ENCODE measurements at regions not wholly inside any gene's neighbourhood (a gene's known extent, or its start where the extent isn't known, plus 50 kb on each side); places are given as distances from the start of the nearest gene placed in this dataset.
A peak's percentile ranks its signal among the peaks of the same experiment; 100 is the strongest.

DNA sequence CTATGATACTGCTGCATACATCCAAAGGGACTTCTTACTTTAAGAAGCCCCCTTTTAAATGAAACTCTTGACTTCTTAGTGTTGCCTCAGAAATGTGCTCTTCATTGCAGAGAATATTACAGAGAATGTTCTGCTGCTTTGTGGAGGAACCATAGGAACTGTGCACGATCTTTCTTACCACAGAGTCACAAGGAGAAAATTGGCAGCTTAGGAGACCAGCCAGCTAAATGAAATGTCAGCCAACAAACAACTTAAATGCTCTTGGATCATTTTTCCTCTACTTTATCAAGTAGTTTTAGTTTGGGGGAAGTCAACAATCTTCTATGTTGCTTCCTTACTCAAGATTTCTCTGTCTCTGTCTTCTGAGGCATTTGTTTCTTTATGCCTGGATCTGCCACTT is 125.9 kb upstream of the MLIP start (continued):
- TF ChIP-seq NRF1 (IDR thresholded peaks at IDR 0.05; ENCODE audit: low read depth, low read length) (no peak), FOXJ3 (CRISPR knock-in tag; IDR thresholded peaks at IDR 0.05) (no peak), RXRA (IDR thresholded peaks at IDR 0.05; ENCODE audit: borderline replicate concordance, low read depth) (no peak), EZH2phosphoT487 (IDR thresholded peaks at IDR 0.05; ENCODE audit: borderline replicate concordance, low read depth) (no peak), SIN3A (IDR thresholded peaks at IDR 0.05; ENCODE audit: borderline replicate concordance, low read depth, low read length) (no peak)
- TF ChIP-seq, protein P1, sequence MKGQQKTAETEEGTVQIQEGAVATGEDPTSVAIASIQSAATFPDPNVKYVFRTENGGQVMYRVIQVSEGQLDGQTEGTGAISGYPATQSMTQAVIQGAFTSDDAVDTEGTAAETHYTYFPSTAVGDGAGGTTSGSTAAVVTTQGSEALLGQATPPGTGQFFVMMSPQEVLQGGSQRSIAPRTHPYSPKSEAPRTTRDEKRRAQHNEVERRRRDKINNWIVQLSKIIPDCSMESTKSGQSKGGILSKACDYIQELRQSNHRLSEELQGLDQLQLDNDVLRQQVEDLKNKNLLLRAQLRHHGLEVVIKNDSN (IDR thresholded peaks at IDR 0.05; ENCODE audit: borderline replicate concordance, low read depth): no peak

DNA sequence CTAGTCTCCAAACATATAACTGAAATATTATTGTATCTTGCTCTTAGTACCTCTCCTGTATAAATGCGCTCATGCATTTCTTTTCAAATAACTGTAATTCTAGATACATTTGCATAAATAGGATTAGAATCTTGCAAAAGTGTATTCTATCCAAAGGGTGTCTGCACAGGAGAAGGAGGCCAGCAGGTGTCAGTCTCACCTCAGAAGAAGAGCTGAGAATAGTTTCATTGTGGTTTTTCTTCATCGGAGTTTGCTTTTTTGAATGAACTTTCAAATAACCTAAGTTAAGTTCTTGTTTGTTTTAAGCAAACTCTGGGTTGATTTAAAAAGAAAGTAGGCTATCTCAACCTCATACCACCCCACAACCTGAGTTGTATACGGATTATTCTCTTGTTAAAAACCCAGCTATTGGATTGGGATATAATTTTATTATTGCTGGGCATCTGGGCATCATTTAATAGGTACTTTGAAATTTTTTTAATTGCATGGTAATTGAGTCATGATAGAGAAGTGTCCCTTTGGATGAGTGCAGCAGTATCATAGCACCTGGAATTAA is 125.0 kb upstream of the MLIP start:
- no peaks in the 10 kb centered on the region for H3K27me3 ChIP-seq (ENCODE audit: insufficient read depth)
- H3K36me3 ChIP-seq (replicated peaks in 1 of 2; ENCODE audit: control insufficient read depth in 1 of 2, insufficient read depth in 2 of 2, low read length in 1 of 2): no peaks in the 10 kb centered on the region
- no peak overlapping the region for H3K9ac ChIP-seq
- no peak overlapping the region for H2AFZ ChIP-seq (ENCODE audit: low read depth)
- 10% methylated on average over 3 of the region's 3 CpGs for WGBS (ENCODE audit: low lambda C conversion rate)
- peak; percentile 2 for DNase-seq
- H4K20me1 ChIP-seq (ENCODE audit: insufficient read depth): no peaks in the 10 kb centered on the region
- peak overlapping the region in 1 of 2 experiments; percentile 71; a peak in 1 of 4 replicates for H3K27ac ChIP-seq (ENCODE audit: low read depth in 2 of 2, low read length in 1 of 2)
- H3K4me1 ChIP-seq (ENCODE audit: control insufficient read depth in 1 of 2, insufficient read depth in 2 of 2, low read depth in 1 of 2, low read length in 1 of 2): peaks cover 6 to 17% of the 10 kb centered on the region in 2 experiments
- ChIA-PET CTCF (interaction anchor here (0.8 to 2.5 kb wide), 16 partner anchors 10 to 1083 kb away, joined by 3 to 20 read pairs (median 4); no protein-coding TSS in a partner anchor), POLR2A (no interaction called here)
- no peaks in the 10 kb centered on the region for H3K9me3 ChIP-seq
- no peak overlapping the region for H3K4me2 ChIP-seq
- no peaks in the 10 kb centered on the region for H3K79me2 ChIP-seq (ENCODE audit: insufficient read depth)
- H3K4me3 ChIP-seq (ENCODE audit: low read depth in 2 of 2, low read length in 1 of 2): no peak overlapping the region; a peak in 1 of 4 replicates
- no peaks in the 10 kb centered on the region for H3K9me2 ChIP-seq
- H3F3A ChIP-seq (replicated peaks; ENCODE audit: insufficient read depth): peaks cover 8% of the 10 kb centered on the region
- TF ChIP-seq SIN3A (IDR thresholded peaks at IDR 0.05; ENCODE audit: borderline replicate concordance, low read depth, low read length) (no peak), MXI1 (IDR thresholded peaks at IDR 0.05; ENCODE audit: low read depth, low read length) (no peak), SMC3 (IDR thresholded peaks at IDR 0.05; ENCODE audit: low read depth, low read length) (peak; percentile 48), REST (IDR thresholded peaks at IDR 0.05; ENCODE audit: low read depth, low read length) (no peak), FOSL2 (IDR thresholded peaks at IDR 0.05; ENCODE audit: borderline replicate concordance, low read depth) (no peak), MAX (IDR thresholded peaks at IDR 0.05; ENCODE audit: low read depth) (no peak), RXRA (IDR thresholded peaks at IDR 0.05; ENCODE audit: borderline replicate concordance, low read depth) (no peak), EZH2phosphoT487 (IDR thresholded peaks at IDR 0.05; ENCODE audit: borderline replicate concordance, low read depth) (no peak), ZBTB33 (IDR thresholded peaks at IDR 0.05; ENCODE audit: borderline replicate concordance, low read depth) (no peak), MEF2A (IDR thresholded peaks at IDR 0.05; ENCODE audit: borderline replicate concordance, low read depth) (no peak), CTCF (IDR thresholded peaks at IDR 0.05) (peak; percentile 90), POLR2AphosphoS5 (IDR thresholded peaks at IDR 0.05; ENCODE audit: low read depth, low read length) (no peak), RFX5 (IDR thresholded peaks at IDR 0.05; ENCODE audit: low read length) (no peak), FOXM1 (IDR thresholded peaks at IDR 0.05; ENCODE audit: low read depth) (no peak), JUND (IDR thresholded peaks at IDR 0.05) (no peak)
- TF ChIP-seq, protein P2, sequence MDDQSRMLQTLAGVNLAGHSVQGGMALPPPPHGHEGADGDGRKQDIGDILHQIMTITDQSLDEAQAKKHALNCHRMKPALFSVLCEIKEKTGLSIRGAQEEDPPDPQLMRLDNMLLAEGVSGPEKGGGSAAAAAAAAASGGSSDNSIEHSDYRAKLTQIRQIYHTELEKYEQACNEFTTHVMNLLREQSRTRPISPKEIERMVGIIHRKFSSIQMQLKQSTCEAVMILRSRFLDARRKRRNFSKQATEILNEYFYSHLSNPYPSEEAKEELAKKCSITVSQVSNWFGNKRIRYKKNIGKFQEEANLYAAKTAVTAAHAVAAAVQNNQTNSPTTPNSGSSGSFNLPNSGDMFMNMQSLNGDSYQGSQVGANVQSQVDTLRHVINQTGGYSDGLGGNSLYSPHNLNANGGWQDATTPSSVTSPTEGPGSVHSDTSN (IDR thresholded peaks at IDR 0.05): no peak
- TF ChIP-seq, protein P3, sequence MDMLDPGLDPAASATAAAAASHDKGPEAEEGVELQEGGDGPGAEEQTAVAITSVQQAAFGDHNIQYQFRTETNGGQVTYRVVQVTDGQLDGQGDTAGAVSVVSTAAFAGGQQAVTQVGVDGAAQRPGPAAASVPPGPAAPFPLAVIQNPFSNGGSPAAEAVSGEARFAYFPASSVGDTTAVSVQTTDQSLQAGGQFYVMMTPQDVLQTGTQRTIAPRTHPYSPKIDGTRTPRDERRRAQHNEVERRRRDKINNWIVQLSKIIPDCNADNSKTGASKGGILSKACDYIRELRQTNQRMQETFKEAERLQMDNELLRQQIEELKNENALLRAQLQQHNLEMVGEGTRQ (IDR thresholded peaks at IDR 0.05; ENCODE audit: borderline replicate concordance, low read depth, low read length): no peak
